WTC11 (cell line): ENCODE measurements at regions not wholly inside any gene's neighbourhood (a gene's known extent, or its start where the extent isn't known, plus 50 kb on each side); places are given as distances from the start of the nearest gene placed in this dataset.
"Not testable (repeated sequence)": the region's sequence is repeated elsewhere in the genome, so short reads cannot be mapped to it uniquely, and the experiment has no call there.

Experiments
- ATAC-seq: fragments of 200-7000 bp; cut with Tn5 transposase; 2 replicates; pipeline ENCODE4 v1.10.0; 2021; ENCODE audit warnings: mild to moderate bottlenecking, moderate library complexity
- CTCF ChIA-PET: fragments of 300-600 bp; sonication (Branson Sonifier 250); formaldehyde crosslinking; loops from one replicate; lab custom pipeline; 2021; ENCODE audit warnings: antibody characterized with exemption; lab: Charles Lee
- POLR2A ChIA-PET: fragments of 350-600 bp; sonication (Branson Sonifier 250); formaldehyde crosslinking; loops from one replicate; lab custom pipeline; 2021; ENCODE audit warnings: antibody characterized with exemption; lab: Charles Lee
- DNase-seq: peaks from one replicate; pipeline ENCODE4 v3.0.0; 2021; ENCODE audit warnings: low spot score
- H3K27ac Mint-ChIP-seq: 2 replicates; pipeline ENCODE4 v1.8.0; 2021; ENCODE audit warnings: mixed read lengths
- H3K27me3 Mint-ChIP-seq: 2 replicates; pipeline ENCODE4 v1.8.0; 2021; ENCODE audit warnings: low read depth, mild to moderate bottlenecking, moderate library complexity, mixed read lengths
- H3K36me3 Mint-ChIP-seq: 2 replicates; pipeline ENCODE4 v1.8.0; 2021; ENCODE audit warnings: mixed read lengths
- H3K4me1 Mint-ChIP-seq: 2 replicates; pipeline ENCODE4 v1.8.0; 2022; ENCODE audit warnings: mixed read lengths
- H3K4me3 Mint-ChIP-seq: 2 replicates; pipeline ENCODE4 v1.8.0; 2021; ENCODE audit warnings: mild to moderate bottlenecking, moderate library complexity, mixed read lengths
- H3K9me3 Mint-ChIP-seq: 2 replicates; pipeline ENCODE4 v1.8.0; 2021; ENCODE audit warnings: mixed read lengths

DNA sequence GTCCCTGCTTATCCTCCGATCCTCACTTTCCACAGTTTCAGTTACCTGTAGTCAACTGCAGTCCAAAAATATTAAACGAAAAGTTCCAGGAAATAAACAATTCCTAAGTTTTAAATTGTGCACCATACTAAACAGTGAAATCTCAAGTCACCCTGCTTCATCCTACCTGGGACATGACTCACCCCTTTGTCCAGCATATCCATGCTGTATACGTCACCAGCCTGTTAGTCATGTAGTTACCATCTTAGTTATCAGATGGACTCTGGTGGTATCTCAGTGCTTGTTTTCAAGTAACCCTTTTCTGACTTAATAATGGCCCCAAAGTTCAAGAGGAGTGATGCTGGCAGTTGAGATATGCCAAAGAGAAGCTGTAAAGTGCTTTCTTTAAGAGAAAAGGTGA is 50.3 kb upstream of the NAPEPLD start:
- DNase-seq, H3K27me3 Mint-ChIP-seq, POLR2A ChIA-PET, H3K36me3 Mint-ChIP-seq, CTCF ChIA-PET, ATAC-seq, H3K4me3 Mint-ChIP-seq, H3K4me1 Mint-ChIP-seq, H3K9me3 Mint-ChIP-seq, H3K27ac Mint-ChIP-seq: not testable (repeated sequence)
